Muscle layer of duodenum (tissue), 2 donors: ENCODE measurements at regions not wholly inside any gene's neighbourhood (a gene's known extent, or its start where the extent isn't known, plus 50 kb on each side); places are given as distances from the start of the nearest gene placed in this dataset.

ENCODE experiments used
- H3K27ac ChIP-seq: one replicate; pipeline ENCODE4 v1.7.0; 2013; ENCODE audit warnings: mild to moderate bottlenecking, low read length
- H3K27me3 ChIP-seq: one replicate; pipeline ENCODE4 v1.7.0; 2013; ENCODE audit warnings: low read depth, mild to moderate bottlenecking, control low read depth, low read length
- H3K36me3 ChIP-seq, 2 donors: one replicate each; pipeline ENCODE4 v1.7.0; 2013; ENCODE audit warnings: low read length in 2 of 2, control low read depth in 1 of 2, mild to moderate bottlenecking in 1 of 2; ENCODE audit not compliant: insufficient read depth in 2 of 2, control insufficient read depth in 1 of 2
- H3K4me1 ChIP-seq, 2 donors: one replicate each; pipeline ENCODE4 v1.7.0; 2013; ENCODE audit warnings: low read length in 2 of 2, mild to moderate bottlenecking in 2 of 2, control low read depth in 1 of 2, moderate library complexity in 1 of 2; ENCODE audit not compliant: insufficient read depth in 2 of 2, control insufficient read depth in 1 of 2
- H3K4me3 ChIP-seq, 2 donors: one replicate each; pipeline ENCODE4 v1.7.0; 2013; ENCODE audit warnings: low read length in 2 of 2, low read depth in 1 of 2, mild to moderate bottlenecking in 1 of 2
- H3K9me3 ChIP-seq, 2 donors: one replicate each; pipeline ENCODE4 v1.7.0; 2013; ENCODE audit warnings: low read length in 2 of 2, control low read depth in 1 of 2, mild to moderate bottlenecking in 1 of 2; ENCODE audit not compliant: control insufficient read depth in 1 of 2
- donor health status: healthy.

DNA sequence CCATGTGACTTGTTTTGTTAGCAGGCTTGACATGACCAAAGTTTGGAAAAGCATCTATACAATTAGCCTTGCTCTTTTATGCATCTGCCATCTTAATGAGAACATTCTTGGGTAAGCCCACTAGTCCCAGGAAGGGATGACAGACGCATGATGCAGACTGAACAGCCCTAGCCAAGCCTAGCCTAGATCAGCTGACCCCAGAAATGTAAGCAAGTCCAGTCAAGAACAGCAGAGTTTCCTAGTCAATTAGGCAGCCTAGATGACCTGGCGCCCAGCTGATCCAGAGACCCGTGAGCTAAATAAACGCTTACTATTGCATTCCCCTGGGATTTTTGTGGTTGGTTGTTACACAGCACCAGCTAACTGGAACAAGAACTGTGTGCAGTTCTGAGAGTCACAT lies 457.9 kb downstream of the BCOR start:
- Histone ChIP-seq H3K27me3 (no peaks in the 10 kb centered on the region), H3K4me1 (no peaks in the 10 kb centered on the region), H3K27ac (no peak overlapping the region), H3K36me3 (no peaks in the 10 kb centered on the region), H3K4me3 (no peak overlapping the region), H3K9me3 (no peaks in the 10 kb centered on the region)

GRCh38 chrX:39640866-39641265 lies 456.9 kb downstream of the BCOR start:
- Histone ChIP-seq H3K9me3 (no peaks in the 10 kb centered on the region), H3K27ac (no peak overlapping the region), H3K4me3 (no peak overlapping the region), H3K27me3 (no peaks in the 10 kb centered on the region), H3K4me1 (no peaks in the 10 kb centered on the region), H3K36me3 (no peaks in the 10 kb centered on the region)

DNA sequence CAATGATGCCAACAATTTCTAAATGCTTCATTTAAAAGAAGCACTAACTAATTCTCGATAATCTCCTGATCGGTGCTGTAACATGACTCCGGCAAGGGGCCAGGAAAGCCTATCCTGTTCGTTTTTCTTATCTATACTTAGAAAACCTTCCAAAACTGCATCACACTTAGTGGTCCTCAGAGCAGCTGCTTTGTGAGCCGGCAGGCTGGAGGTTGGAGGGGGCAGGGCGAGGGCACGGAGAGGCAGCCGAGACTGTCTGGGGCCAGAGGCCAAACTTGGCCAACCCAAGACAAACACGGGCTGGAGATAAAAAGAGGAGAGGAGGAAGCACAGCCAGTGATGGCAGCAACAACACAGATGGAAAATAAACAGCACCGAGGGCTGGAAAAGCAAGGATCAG lies 455.7 kb downstream of the BCOR start:
- Histone ChIP-seq H3K4me1 (no peaks in the 10 kb centered on the region), H3K36me3 (no peaks in the 10 kb centered on the region), H3K4me3 (no peak overlapping the region), H3K27ac (no peak overlapping the region), H3K9me3 (no peaks in the 10 kb centered on the region), H3K27me3 (no peaks in the 10 kb centered on the region)

DNA sequence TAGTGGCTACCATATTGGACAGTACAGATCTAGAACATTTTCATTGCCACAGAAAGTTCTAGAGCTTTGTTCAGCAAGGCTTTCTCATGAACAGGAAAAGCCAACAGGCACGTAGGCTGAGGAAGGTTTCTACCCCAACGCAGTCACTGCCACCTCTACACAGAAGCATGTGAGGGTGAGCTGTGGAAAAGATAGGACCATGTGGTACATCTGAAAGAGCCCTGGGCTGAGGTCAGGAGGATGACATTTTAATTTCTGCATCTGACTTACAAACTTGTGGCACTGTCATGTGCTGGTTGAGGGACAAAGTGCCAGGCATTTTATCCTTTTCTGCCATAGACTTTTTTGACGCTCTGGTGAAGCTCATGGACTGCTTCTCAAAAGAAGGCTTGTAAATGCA lies 454.2 kb downstream of the BCOR start:
- H3K4me1 ChIP-seq, result no peaks in the 10 kb centered on the region
- H3K9me3 ChIP-seq, result no peaks in the 10 kb centered on the region
- no peaks in the 10 kb centered on the region for H3K36me3 ChIP-seq
- H3K27me3 ChIP-seq, result no peaks in the 10 kb centered on the region
- H3K4me3 ChIP-seq, result no peak overlapping the region
- H3K27ac ChIP-seq, result no peak overlapping the region

DNA sequence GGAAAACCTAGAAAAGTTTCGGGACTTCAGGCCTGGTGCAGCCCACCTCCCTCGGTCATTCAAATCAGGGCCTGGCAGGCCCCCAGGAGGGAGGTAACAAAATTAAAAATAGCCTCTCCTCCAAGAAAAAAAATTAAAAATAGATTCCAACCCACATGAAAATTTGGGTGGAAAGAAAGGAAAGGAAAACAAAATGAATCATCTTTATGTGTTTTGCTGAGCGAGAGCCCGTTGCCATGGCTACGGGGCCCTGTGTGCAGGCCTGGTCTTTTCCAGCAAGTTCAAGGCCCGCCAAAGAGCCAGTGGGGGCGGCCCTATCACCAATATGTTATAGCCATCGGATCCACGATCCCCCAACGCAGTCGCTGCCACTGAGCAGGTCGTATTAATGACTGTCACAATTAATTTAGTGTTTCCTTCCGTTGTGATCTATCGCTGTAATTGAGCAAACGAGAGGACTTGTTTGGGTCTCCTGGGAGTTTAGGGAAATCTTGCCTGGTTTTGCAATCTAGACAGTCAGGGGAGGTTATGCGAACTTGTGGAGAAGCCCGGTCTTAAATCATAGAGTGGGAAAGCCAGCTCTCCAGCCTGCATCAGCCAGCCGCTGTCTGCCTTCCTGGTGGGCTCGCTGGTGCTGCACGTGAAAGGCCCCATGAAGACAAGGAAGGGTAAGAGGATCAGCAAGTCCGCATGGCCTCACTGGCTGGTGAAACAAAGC lies 452.4 kb downstream of the BCOR start:
- no peak overlapping the region for H3K27ac ChIP-seq
- H3K4me3 ChIP-seq, result no peak overlapping the region
- H3K4me1 ChIP-seq, result no peaks in the 10 kb centered on the region
- H3K36me3 ChIP-seq, result no peaks in the 10 kb centered on the region
- no peaks in the 10 kb centered on the region for H3K9me3 ChIP-seq
- H3K27me3 ChIP-seq, result no peaks in the 10 kb centered on the region

GRCh38 chrX:39648548-39649254 lies 449.1 kb downstream of the BCOR start:
- no peaks in the 10 kb centered on the region for H3K27me3 ChIP-seq
- H3K4me3 ChIP-seq, result no peak overlapping the region
- H3K4me1 ChIP-seq, result no peaks in the 10 kb centered on the region
- H3K36me3 ChIP-seq, result no peaks in the 10 kb centered on the region
- no peak overlapping the region for H3K27ac ChIP-seq
- no peaks in the 10 kb centered on the region for H3K9me3 ChIP-seq

DNA sequence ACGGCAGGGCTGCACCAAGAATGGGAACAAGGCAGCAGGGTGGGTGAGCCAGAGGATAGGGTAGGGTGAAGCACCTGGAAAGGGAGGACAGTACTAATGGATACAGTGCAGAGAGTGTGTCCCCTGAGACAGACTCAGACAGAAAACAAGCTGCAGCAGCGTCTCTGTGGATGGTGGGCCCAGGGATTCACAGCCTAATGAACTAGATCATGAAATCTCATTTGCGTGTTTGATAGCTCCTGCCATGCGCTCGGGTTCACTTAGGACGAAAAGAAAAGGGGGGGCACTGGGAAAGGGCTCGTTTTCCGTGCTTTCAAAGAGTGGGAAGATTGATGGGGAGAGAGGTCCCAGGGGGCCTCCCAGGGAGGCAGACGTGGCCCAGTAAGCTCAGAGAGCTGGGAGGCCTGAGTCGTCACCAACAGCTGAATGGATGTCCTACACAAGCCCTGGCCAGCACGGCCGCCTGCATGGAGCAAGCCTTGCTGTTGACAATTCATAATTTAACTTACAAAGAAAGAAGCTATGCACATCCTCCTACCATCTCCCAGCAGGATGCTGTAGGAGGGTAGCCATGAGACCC lies 446.9 kb downstream of the BCOR start:
- Histone ChIP-seq H3K27me3 (no peaks in the 10 kb centered on the region), H3K9me3 (no peaks in the 10 kb centered on the region), H3K27ac (no peak overlapping the region), H3K36me3 (no peaks in the 10 kb centered on the region), H3K4me3 (no peak overlapping the region), H3K4me1 (no peaks in the 10 kb centered on the region)

- Histone ChIP-seq H3K9me3 (no peaks in the 10 kb centered on the region), H3K36me3 (no peaks in the 10 kb centered on the region), H3K4me1 (no peaks in the 10 kb centered on the region), H3K4me3 (no peak overlapping the region), H3K27ac (no peak overlapping the region), H3K27me3 (no peaks in the 10 kb centered on the region)
These were observed 445.4 kb downstream of the BCOR start for GRCh38 chrX:39652336-39652735.

GRCh38 chrX:39653691-39654090 lies 444.1 kb downstream of the BCOR start:
- H3K27ac ChIP-seq, result no peak overlapping the region
- no peaks in the 10 kb centered on the region for H3K9me3 ChIP-seq
- H3K36me3 ChIP-seq, result no peaks in the 10 kb centered on the region
- H3K27me3 ChIP-seq, result no peaks in the 10 kb centered on the region
- no peak overlapping the region for H3K4me3 ChIP-seq
- H3K4me1 ChIP-seq, result no peaks in the 10 kb centered on the region

DNA sequence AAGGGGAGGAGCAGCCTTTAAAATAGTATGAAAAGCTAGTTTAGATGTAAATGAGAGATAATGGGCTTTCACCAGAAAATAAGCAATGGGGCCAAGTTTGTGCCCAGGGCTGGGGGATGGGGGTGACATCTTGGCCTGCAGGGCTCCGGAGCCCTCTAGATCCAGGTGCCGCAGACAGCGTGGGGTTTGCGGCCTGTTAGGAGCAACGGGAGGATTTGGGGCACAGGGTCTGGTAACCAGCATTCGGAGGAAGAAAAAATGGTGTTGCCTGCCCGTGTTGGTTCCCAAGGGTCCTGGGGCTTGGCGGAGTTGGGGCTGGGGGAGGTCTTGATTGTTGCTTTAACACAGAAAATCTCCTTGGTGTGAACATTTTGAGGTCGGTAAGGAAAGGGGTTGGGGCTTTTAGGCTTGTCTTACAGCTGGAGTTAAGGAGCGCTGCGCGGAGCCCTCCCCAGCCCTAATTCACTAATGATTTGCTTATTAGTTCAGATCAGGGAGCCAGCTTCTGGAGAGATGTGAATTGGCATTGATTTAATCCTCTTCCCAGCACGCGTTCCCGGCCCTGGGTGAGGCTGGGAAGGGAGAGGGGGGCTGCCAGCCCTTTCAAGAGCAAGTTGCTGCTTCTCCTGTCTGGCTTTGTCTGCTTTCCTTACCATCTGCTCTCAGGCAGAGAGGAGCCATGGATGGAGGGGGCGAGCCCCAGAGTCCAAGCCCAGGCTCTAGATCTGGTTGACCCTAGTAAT lies 443.4 kb downstream of the BCOR start:
- Histone ChIP-seq H3K4me3 (no peak overlapping the region), H3K27me3 (no peaks in the 10 kb centered on the region), H3K27ac (no peak overlapping the region), H3K4me1 (no peaks in the 10 kb centered on the region), H3K36me3 (no peaks in the 10 kb centered on the region), H3K9me3 (no peaks in the 10 kb centered on the region)

DNA sequence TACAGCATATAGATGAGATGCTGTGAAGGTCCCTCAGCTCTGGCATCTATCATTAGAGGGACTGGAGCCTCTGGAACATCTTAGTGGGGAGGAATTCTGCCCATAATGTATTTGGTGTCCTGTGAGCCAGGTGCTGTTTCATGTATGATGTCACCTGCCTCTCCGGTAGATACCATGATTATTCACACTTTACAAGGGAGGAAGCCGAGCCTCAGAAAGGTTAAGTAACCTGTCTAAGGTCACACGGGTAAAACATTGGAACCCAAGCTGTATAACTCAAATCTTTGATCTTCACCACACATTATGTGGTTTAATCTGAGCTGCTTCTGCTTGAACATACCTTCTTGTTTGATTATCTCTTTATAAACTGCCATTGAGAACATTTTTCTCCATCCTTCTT lies 442.8 kb downstream of the BCOR start:
- Histone ChIP-seq H3K9me3 (no peaks in the 10 kb centered on the region), H3K4me1 (no peaks in the 10 kb centered on the region), H3K27ac (no peak overlapping the region), H3K27me3 (no peaks in the 10 kb centered on the region), H3K4me3 (no peak overlapping the region), H3K36me3 (no peaks in the 10 kb centered on the region)
